Subcutaneous abdominal adipose tissue (tissue), 5 donors: ENCODE measurements at regions not wholly inside any gene's neighbourhood (a gene's known extent, or its start where the extent isn't known, plus 50 kb on each side); places are given as distances from the start of the nearest gene placed in this dataset.

ENCODE experiments used
- H3K27ac ChIP-seq: one replicate; pipeline ENCODE4 v1.7.0; 2013; ENCODE audit warnings: low read depth, mild to moderate bottlenecking, inconsistent platforms, low read length, moderate library complexity
- H3K27me3 ChIP-seq, 5 donors: one replicate each; pipeline ENCODE4 v1.7.0; 2013; ENCODE audit warnings: low read length in 5 of 5, inconsistent platforms in 1 of 5; ENCODE audit not compliant: control insufficient read depth in 5 of 5, insufficient read depth in 4 of 5
- H3K36me3 ChIP-seq, 5 donors: one replicate each; pipeline ENCODE4 v1.7.0; 2013; ENCODE audit warnings: low read length in 5 of 5; ENCODE audit not compliant: control insufficient read depth in 5 of 5, insufficient read depth in 5 of 5
- H3K4me1 ChIP-seq, 5 donors: one replicate each; pipeline ENCODE4 v1.7.0; 2013; ENCODE audit warnings: low read length in 5 of 5, mild to moderate bottlenecking in 3 of 5, moderate library complexity in 1 of 5; ENCODE audit not compliant: control insufficient read depth in 5 of 5, insufficient read depth in 5 of 5
- H3K4me3 ChIP-seq, 5 donors: one replicate each; pipeline ENCODE4 v1.7.0; 2013; ENCODE audit warnings: low read length in 5 of 5, low read depth in 1 of 5
- H3K9ac ChIP-seq, 5 donors: one replicate each; pipeline ENCODE4 v1.7.0; 2013; ENCODE audit warnings: low read length in 5 of 5, mild to moderate bottlenecking in 4 of 5, moderate library complexity in 3 of 5
- H3K9me3 ChIP-seq, 5 donors: one replicate each; pipeline ENCODE4 v1.7.0; 2013; ENCODE audit warnings: low read length in 5 of 5; ENCODE audit not compliant: control insufficient read depth in 5 of 5
- donor health status: healthy.
- donor health status: healthy.
- donor health status: healthy.
- donor health status: healthy.
- donor health status: healthy.

- Histone ChIP-seq H3K4me1 (no peaks in the 10 kb centered on the region), H3K27ac (no peak overlapping the region), H3K9me3 (no peaks in the 10 kb centered on the region), H3K9ac (no peak overlapping the region), H3K36me3 (no peaks in the 10 kb centered on the region), H3K27me3 (peaks cover 29 to 54% (median 47%) of the 10 kb centered on the region in 5 donors), H3K4me3 (no peak overlapping the region)
Observed at GRCh38 chr7:1329261-1329660, 96.6 kb downstream of the UNCX start.

- H3K36me3 ChIP-seq, result no peaks in the 10 kb centered on the region
- no peak overlapping the region for H3K9ac ChIP-seq
- H3K4me1 ChIP-seq, result no peaks in the 10 kb centered on the region
- no peak overlapping the region for H3K4me3 ChIP-seq
- no peaks in the 10 kb centered on the region for H3K9me3 ChIP-seq
- no peak overlapping the region for H3K27ac ChIP-seq
- H3K27me3 ChIP-seq, result peaks cover 24 to 46% (median 38%) of the 10 kb centered on the region in 5 donors
Observed at GRCh38 chr7:1329966-1330800, 97.5 kb downstream of the UNCX start.

- Histone ChIP-seq H3K36me3 (no peaks in the 10 kb centered on the region), H3K9me3 (peaks cover 0 to 6% (median 0%) of the 10 kb centered on the region in 5 donors), H3K27me3 (peaks cover 20 to 40% (median 30%) of the 10 kb centered on the region in 5 donors)
Observed at GRCh38 chr7:1330801-1331425, 98.2 kb downstream of the UNCX start.

GRCh38 chr7:1331561-1332467 is 99.1 kb downstream of the UNCX start:
- Histone ChIP-seq H3K27ac (no peak overlapping the region), H3K27me3 (peaks cover 16 to 36% (median 29%) of the 10 kb centered on the region in 5 donors), H3K9ac (no peak overlapping the region)

More at GRCh38 chr7:1330801-1331425, 98.2 kb downstream of the UNCX start:
- Histone ChIP-seq H3K4me3 (no peak overlapping the region), H3K4me1 (no peaks in the 10 kb centered on the region), H3K9ac (no peak overlapping the region), H3K27ac (no peak overlapping the region)

GRCh38 chr7:1336509-1336908 is 103.8 kb downstream of the UNCX start:
- H3K9me3 ChIP-seq, result peaks cover 0 to 24% (median 9%) of the 10 kb centered on the region in 5 donors
- H3K9ac ChIP-seq, result no peak overlapping the region
- peaks cover 19 to 33% (median 25%) of the 10 kb centered on the region in 5 donors for H3K27me3 ChIP-seq
- H3K4me1 ChIP-seq, result no peaks in the 10 kb centered on the region
- H3K27ac ChIP-seq, result no peak overlapping the region
- H3K36me3 ChIP-seq, result no peaks in the 10 kb centered on the region
- H3K4me3 ChIP-seq, result no peak overlapping the region

More at GRCh38 chr7:1331561-1332467, 99.1 kb downstream of the UNCX start:
- no peak overlapping the region for H3K4me3 ChIP-seq
- H3K9me3 ChIP-seq, result peaks cover 0 to 14% (median 5%) of the 10 kb centered on the region in 5 donors
- H3K36me3 ChIP-seq, result no peaks in the 10 kb centered on the region
- H3K4me1 ChIP-seq, result no peaks in the 10 kb centered on the region

- Histone ChIP-seq H3K27ac (no peak overlapping the region), H3K27me3 (peaks cover 11 to 26% (median 22%) of the 10 kb centered on the region in 5 donors), H3K9me3 (peaks cover 0 to 24% (median 9%) of the 10 kb centered on the region in 5 donors), H3K4me3 (no peak overlapping the region), H3K36me3 (no peaks in the 10 kb centered on the region), H3K9ac (no peak overlapping the region), H3K4me1 (no peaks in the 10 kb centered on the region)
Observed at GRCh38 chr7:1339611-1340010, 106.9 kb downstream of the UNCX start.

GRCh38 chr7:1340031-1340430 is 107.4 kb downstream of the UNCX start:
- Histone ChIP-seq H3K27ac (no peak overlapping the region), H3K4me1 (no peaks in the 10 kb centered on the region), H3K36me3 (no peaks in the 10 kb centered on the region), H3K9ac (no peak overlapping the region), H3K9me3 (peaks cover 0 to 24% (median 9%) of the 10 kb centered on the region in 5 donors), H3K27me3 (peaks cover 12 to 26% (median 22%) of the 10 kb centered on the region in 5 donors), H3K4me3 (no peak overlapping the region)

- H3K9ac ChIP-seq, result no peak overlapping the region
- peaks cover 0 to 21% (median 9%) of the 10 kb centered on the region in 5 donors for H3K9me3 ChIP-seq
- no peak overlapping the region for H3K27ac ChIP-seq
- H3K4me3 ChIP-seq, result no peak overlapping the region
- no peaks in the 10 kb centered on the region for H3K4me1 ChIP-seq
- peaks cover 16 to 30% (median 27%) of the 10 kb centered on the region in 5 donors for H3K27me3 ChIP-seq
- H3K36me3 ChIP-seq, result no peaks in the 10 kb centered on the region
Observed at GRCh38 chr7:1340461-1341360, 108.0 kb downstream of the UNCX start.
